ENCODE measurements at regions not wholly inside any gene's neighbourhood (a gene's known extent, or its start where the extent isn't known, plus 50 kb on each side); places are given as distances from the start of the nearest gene placed in this dataset.

GRCh38 chr18:39779926-39780325 is 2175.1 kb upstream of the PIK3C3 start:
- no peak overlapping the region for H3K4me3 ChIP-seq (ENCODE audit: low read length)
- no peaks in the 10 kb centered on the region for H3K4me1 ChIP-seq (ENCODE audit: control insufficient read depth, insufficient read depth, low read length)
- intact Hi-C loops (cut with micrococcal nuclease): no loop called here
- ATAC-seq (no peak), DNase-seq (no peak)
- H3K4me3 Mint-ChIP-seq: no peak overlapping the region
- no peak overlapping the region for H3K27ac Mint-ChIP-seq
- peaks cover 2 to 3% of the 10 kb centered on the region in 2 donors for H3K9me3 Mint-ChIP-seq
- H3K36me3 ChIP-seq (ENCODE audit: control insufficient read depth, insufficient read depth, low read length): no peaks in the 10 kb centered on the region
- no peaks in the 10 kb centered on the region for H3K4me1 Mint-ChIP-seq
- WGBS (ENCODE audit: insufficient coverage): 89% methylated on average over 2 of the region's 2 CpGs
- TF ChIP-seq CTCF (IDR thresholded peaks at IDR 0.05): no peak
- H3K27me3 Mint-ChIP-seq (ENCODE audit: low read depth in 2 of 2): no peaks in the 10 kb centered on the region
- H3K27ac ChIP-seq (ENCODE audit: low read length): no peak overlapping the region
- H3K27me3 ChIP-seq (ENCODE audit: control insufficient read depth, insufficient read depth, low read length): no peaks in the 10 kb centered on the region
- no peaks in the 10 kb centered on the region for H3K36me3 Mint-ChIP-seq
- H3K9me3 ChIP-seq (ENCODE audit: control insufficient read depth, insufficient read depth, low read length): no peaks in the 10 kb centered on the region

GRCh38 chr18:39776766-39777165 is 2178.3 kb upstream of the PIK3C3 start:
- intact Hi-C loops (cut with micrococcal nuclease): no loop called here
- Mint-ChIP-seq H3K9me3 (peaks cover 4 to 8% of the 10 kb centered on the region in 2 donors), H3K27me3 (ENCODE audit: low read depth in 2 of 2) (no peaks in the 10 kb centered on the region), H3K36me3 (no peaks in the 10 kb centered on the region), H3K4me1 (no peaks in the 10 kb centered on the region), H3K4me3 (no peak overlapping the region), H3K27ac (no peak overlapping the region)
- no peak overlapping the region for H3K4me3 ChIP-seq (ENCODE audit: low read length)
- ATAC-seq (no peak), DNase-seq (no peak)
- no peak for TF ChIP-seq CTCF (IDR thresholded peaks at IDR 0.05)
- no peaks in the 10 kb centered on the region for H3K4me1 ChIP-seq (ENCODE audit: control insufficient read depth, insufficient read depth, low read length)
- no peaks in the 10 kb centered on the region for H3K27me3 ChIP-seq (ENCODE audit: control insufficient read depth, insufficient read depth, low read length)
- no peak overlapping the region for H3K27ac ChIP-seq (ENCODE audit: low read length)
- no peaks in the 10 kb centered on the region for H3K36me3 ChIP-seq (ENCODE audit: control insufficient read depth, insufficient read depth, low read length)
- H3K9me3 ChIP-seq (ENCODE audit: control insufficient read depth, insufficient read depth, low read length): no peaks in the 10 kb centered on the region

GRCh38 chr18:39774957-39775598 is 2180.0 kb upstream of the PIK3C3 start:
- intact Hi-C loops (cut with micrococcal nuclease): no loop called here

More at GRCh38 chr18:39774957-39775598, 2180.0 kb upstream of the PIK3C3 start:
- 68% methylated on average over 3 of the region's 3 CpGs for WGBS (ENCODE audit: insufficient coverage)
- H3K9me3 Mint-ChIP-seq: peaks cover 4 to 8% of the 10 kb centered on the region in 2 donors
- H3K36me3 ChIP-seq (ENCODE audit: control insufficient read depth, insufficient read depth, low read length): no peaks in the 10 kb centered on the region
- DNase-seq: no peak
- no peaks in the 10 kb centered on the region for H3K27me3 ChIP-seq (ENCODE audit: control insufficient read depth, insufficient read depth, low read length)
- H3K4me1 Mint-ChIP-seq: no peaks in the 10 kb centered on the region
- no peak overlapping the region for H3K4me3 ChIP-seq (ENCODE audit: low read length)
- ATAC-seq: no peak
- H3K4me1 ChIP-seq (ENCODE audit: control insufficient read depth, insufficient read depth, low read length): no peaks in the 10 kb centered on the region
- H3K27ac Mint-ChIP-seq: no peak overlapping the region
- no peak overlapping the region for H3K27ac ChIP-seq (ENCODE audit: low read length)
- H3K9me3 ChIP-seq (ENCODE audit: control insufficient read depth, insufficient read depth, low read length): no peaks in the 10 kb centered on the region
- no peak overlapping the region for H3K4me3 Mint-ChIP-seq
- no peaks in the 10 kb centered on the region for H3K27me3 Mint-ChIP-seq (ENCODE audit: low read depth in 2 of 2)
- no peaks in the 10 kb centered on the region for H3K36me3 Mint-ChIP-seq
- TF ChIP-seq CTCF (IDR thresholded peaks at IDR 0.05): no peak
